ENCODE measurements at regions not wholly inside any gene's neighbourhood (a gene's known extent, or its start where the extent isn't known, plus 50 kb on each side); places are given as distances from the start of the nearest gene placed in this dataset.
"Not testable (repeated sequence)": the region's sequence is repeated elsewhere in the genome, so short reads cannot be mapped to it uniquely, and the experiment has no call there.

GRCh38 chr16:21523411-21524067 is 75.8 kb upstream of the METTL9 start:
- no peak overlapping the region for H3K27ac Mint-ChIP-seq
- DNase-seq: no peak
- H3K36me3 Mint-ChIP-seq (ENCODE audit: low read depth): peaks cover 16% of the 10 kb centered on the region
- no peaks in the 10 kb centered on the region for H3K27me3 Mint-ChIP-seq
- no peaks in the 10 kb centered on the region for H3K9me3 Mint-ChIP-seq
- peaks cover 2% of the 10 kb centered on the region for H3K4me1 Mint-ChIP-seq (ENCODE audit: low read depth)
- no peak overlapping the region for H3K4me3 Mint-ChIP-seq

GRCh38 chr16:21524068-21524751 is 75.2 kb upstream of the METTL9 start:
- Mint-ChIP-seq H3K27me3 (no peaks in the 10 kb centered on the region), H3K27ac (no peak overlapping the region), H3K36me3 (ENCODE audit: low read depth) (peaks cover 9% of the 10 kb centered on the region), H3K4me1 (ENCODE audit: low read depth) (peaks cover 2% of the 10 kb centered on the region), H3K4me3 (no peak overlapping the region), H3K9me3 (no peaks in the 10 kb centered on the region)
- no peak for DNase-seq

GRCh38 chr16:21524752-21525028 is 74.7 kb upstream of the METTL9 start:
- not testable (repeated sequence) for H3K27ac Mint-ChIP-seq; DNase-seq; H3K36me3 Mint-ChIP-seq (ENCODE audit: low read depth); H3K27me3 Mint-ChIP-seq; H3K4me1 Mint-ChIP-seq (ENCODE audit: low read depth); H3K4me3 Mint-ChIP-seq; H3K9me3 Mint-ChIP-seq

GRCh38 chr16:21525029-21525895 is 74.1 kb upstream of the METTL9 start:
- H3K4me3 Mint-ChIP-seq; H3K4me1 Mint-ChIP-seq (ENCODE audit: low read depth); DNase-seq; H3K9me3 Mint-ChIP-seq; H3K27me3 Mint-ChIP-seq; H3K27ac Mint-ChIP-seq; H3K36me3 Mint-ChIP-seq (ENCODE audit: low read depth): not testable (repeated sequence)

GRCh38 chr16:21525956-21526922 is 73.1 kb upstream of the METTL9 start:
- not testable (repeated sequence) for H3K9me3 Mint-ChIP-seq; DNase-seq; H3K36me3 Mint-ChIP-seq (ENCODE audit: low read depth); H3K27me3 Mint-ChIP-seq; H3K4me1 Mint-ChIP-seq (ENCODE audit: low read depth); H3K4me3 Mint-ChIP-seq
- peak overlapping the region; percentile 20 for H3K27ac Mint-ChIP-seq

GRCh38 chr16:21526923-21527807 is 72.2 kb upstream of the METTL9 start:
- Mint-ChIP-seq H3K36me3 (ENCODE audit: low read depth) (no peaks in the 10 kb centered on the region), H3K27ac (no peak overlapping the region), H3K9me3 (no peaks in the 10 kb centered on the region), H3K4me1 (ENCODE audit: low read depth) (peaks cover 2% of the 10 kb centered on the region), H3K4me3 (no peak overlapping the region), H3K27me3 (no peaks in the 10 kb centered on the region)
- DNase-seq: no peak

GRCh38 chr16:21529060-21529658 is 70.2 kb upstream of the METTL9 start:
- not testable (repeated sequence) for DNase-seq; H3K4me3 Mint-ChIP-seq; H3K27me3 Mint-ChIP-seq; H3K9me3 Mint-ChIP-seq; H3K27ac Mint-ChIP-seq; H3K4me1 Mint-ChIP-seq (ENCODE audit: low read depth); H3K36me3 Mint-ChIP-seq (ENCODE audit: low read depth)

GRCh38 chr16:21530729-21531383 is 68.5 kb upstream of the METTL9 start:
- not testable (repeated sequence) for H3K36me3 Mint-ChIP-seq (ENCODE audit: low read depth); DNase-seq; H3K4me1 Mint-ChIP-seq (ENCODE audit: low read depth); H3K4me3 Mint-ChIP-seq; H3K27me3 Mint-ChIP-seq; H3K9me3 Mint-ChIP-seq; H3K27ac Mint-ChIP-seq

GRCh38 chr16:21532996-21533395 is 66.4 kb upstream of the METTL9 start:
- H3K4me1 Mint-ChIP-seq (ENCODE audit: low read depth); H3K36me3 Mint-ChIP-seq (ENCODE audit: low read depth); H3K27ac Mint-ChIP-seq; H3K27me3 Mint-ChIP-seq; DNase-seq; H3K4me3 Mint-ChIP-seq; H3K9me3 Mint-ChIP-seq: not testable (repeated sequence)

GRCh38 chr16:21533474-21533873 is 65.9 kb upstream of the METTL9 start:
- not testable (repeated sequence) for H3K4me3 Mint-ChIP-seq; H3K27me3 Mint-ChIP-seq; H3K27ac Mint-ChIP-seq; H3K9me3 Mint-ChIP-seq; H3K4me1 Mint-ChIP-seq (ENCODE audit: low read depth); DNase-seq; H3K36me3 Mint-ChIP-seq (ENCODE audit: low read depth)

- H3K4me3 Mint-ChIP-seq; H3K27me3 Mint-ChIP-seq; H3K27ac Mint-ChIP-seq; H3K9me3 Mint-ChIP-seq; DNase-seq; H3K36me3 Mint-ChIP-seq (ENCODE audit: low read depth): not testable (repeated sequence)
- peaks cover 10% of the 10 kb centered on the region for H3K4me1 Mint-ChIP-seq (ENCODE audit: low read depth)
Measured at GRCh38 chr16:21534561-21534960, 64.8 kb upstream of the METTL9 start.

GRCh38 chr16:21535201-21535600 is 64.2 kb upstream of the METTL9 start:
- peaks cover 16% of the 10 kb centered on the region for H3K4me1 Mint-ChIP-seq (ENCODE audit: low read depth)
- H3K27ac Mint-ChIP-seq; H3K36me3 Mint-ChIP-seq (ENCODE audit: low read depth); H3K9me3 Mint-ChIP-seq; H3K27me3 Mint-ChIP-seq; DNase-seq; H3K4me3 Mint-ChIP-seq: not testable (repeated sequence)

- peaks cover 29% of the 10 kb centered on the region for H3K4me1 Mint-ChIP-seq (ENCODE audit: low read depth)
- not testable (repeated sequence) for H3K36me3 Mint-ChIP-seq (ENCODE audit: low read depth); H3K27me3 Mint-ChIP-seq; DNase-seq; H3K4me3 Mint-ChIP-seq; H3K9me3 Mint-ChIP-seq; H3K27ac Mint-ChIP-seq
Measured at GRCh38 chr16:21536740-21537139, 62.6 kb upstream of the METTL9 start.
